ENCODE measurements at regions not wholly inside any gene's neighbourhood (a gene's known extent, or its start where the extent isn't known, plus 50 kb on each side); places are given as distances from the start of the nearest gene placed in this dataset.

DNA sequence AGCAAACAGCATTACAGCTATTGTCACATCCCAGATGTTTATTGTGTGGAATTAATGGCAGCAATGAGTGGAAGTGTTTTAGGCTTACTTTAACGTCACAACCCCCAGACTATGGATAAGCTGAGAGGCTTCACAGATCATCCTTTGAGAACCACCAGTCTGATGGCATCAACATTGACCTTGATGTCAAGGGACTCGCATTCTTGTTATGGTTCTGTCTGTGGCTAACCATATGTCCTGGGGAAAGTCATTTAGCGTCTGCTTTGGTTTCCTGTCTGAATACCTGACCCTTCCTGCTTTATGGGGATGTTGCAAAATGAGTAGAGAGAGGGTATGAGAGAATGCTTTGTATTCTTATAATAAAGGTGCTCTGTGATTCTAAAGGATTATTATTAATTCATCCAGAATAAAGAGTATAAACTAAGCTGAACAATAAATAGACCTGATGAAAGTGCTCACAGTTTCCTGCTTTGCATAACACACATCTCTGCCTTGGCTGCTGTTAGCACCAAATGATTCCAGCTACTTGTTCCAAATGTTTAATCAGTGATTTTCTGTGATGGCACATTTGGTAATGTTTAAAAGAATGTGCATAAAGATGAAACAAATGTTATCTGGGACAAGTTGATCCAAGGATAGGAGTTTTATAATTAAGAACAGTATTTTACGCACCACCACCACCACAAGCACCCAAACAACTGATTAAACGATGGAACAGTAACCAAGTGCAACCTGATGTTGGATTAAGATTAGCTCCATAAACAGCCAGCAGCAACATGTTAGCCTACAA lies 116.9 kb upstream of the LRIG3 start:
- Histone ChIP-seq H3K36me3 (replicated peaks) (no peaks in the 10 kb centered on the region), H3K27me3 (ENCODE audit: low read depth) (no peaks in the 10 kb centered on the region), H3K4me3 (no peak overlapping the region), H3K9me3 (no peaks in the 10 kb centered on the region), H3K4me1 (no peaks in the 10 kb centered on the region)
- in situ Hi-C loops (cut with MboI; ENCODE audit: low sequenced_read_pairs): no loop called here
- DNase-seq (ENCODE audit: low spot score in 2 of 2): no peak

DNA sequence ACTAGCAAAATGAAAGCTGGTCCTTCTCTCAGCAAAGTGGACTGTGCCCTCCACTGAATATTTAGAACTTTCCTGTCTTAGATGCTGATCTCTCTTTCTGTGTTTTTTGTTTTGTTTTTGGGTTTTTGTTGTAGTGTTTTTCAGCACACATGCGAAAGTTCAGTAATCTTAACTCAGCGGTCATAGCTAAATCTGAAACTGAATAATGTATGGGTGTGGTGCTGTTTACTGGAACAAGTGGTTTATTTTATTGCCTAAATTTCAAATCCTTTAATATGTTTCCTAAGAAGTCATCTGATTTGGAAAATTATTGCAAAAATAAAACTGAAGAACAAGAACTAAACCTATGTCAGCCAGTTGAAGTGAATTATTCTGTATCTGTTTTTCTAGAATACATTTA lies 116.0 kb upstream of the LRIG3 start:
- in situ Hi-C loops (cut with MboI; ENCODE audit: low sequenced_read_pairs): no loop called here
- no peaks in the 10 kb centered on the region for H3K4me1 ChIP-seq
- no peak for DNase-seq (ENCODE audit: low spot score in 2 of 2)
- no peaks in the 10 kb centered on the region for H3K27me3 ChIP-seq (ENCODE audit: low read depth)
- H3K9me3 ChIP-seq: no peaks in the 10 kb centered on the region
- no peaks in the 10 kb centered on the region for H3K36me3 ChIP-seq (replicated peaks)
- H3K4me3 ChIP-seq: no peak overlapping the region

DNA sequence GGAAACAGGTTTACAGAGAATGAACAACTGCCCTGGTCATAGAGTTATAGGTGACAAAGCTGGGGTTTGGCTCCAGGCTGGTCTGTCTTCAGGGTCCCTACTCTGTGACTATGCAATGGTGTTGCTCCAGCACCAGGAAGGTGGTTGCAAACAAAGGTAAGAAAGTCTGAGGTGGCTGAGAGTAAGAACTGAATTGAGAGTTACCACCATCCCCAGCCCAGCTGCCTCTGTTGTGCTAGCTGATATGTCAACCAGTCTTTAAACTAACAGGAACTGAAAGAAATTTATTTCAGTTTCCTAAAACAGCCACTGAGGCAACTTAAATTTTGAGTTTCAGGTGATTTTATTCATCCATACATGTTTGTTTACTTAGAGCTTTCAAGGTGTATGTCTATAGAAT lies 111.0 kb upstream of the LRIG3 start:
- no peak for DNase-seq (ENCODE audit: low spot score in 2 of 2)
- in situ Hi-C loops (cut with MboI; ENCODE audit: low sequenced_read_pairs): no loop called here
- Histone ChIP-seq H3K27me3 (ENCODE audit: low read depth) (no peaks in the 10 kb centered on the region), H3K9me3 (no peaks in the 10 kb centered on the region), H3K4me3 (no peak overlapping the region), H3K36me3 (replicated peaks) (no peaks in the 10 kb centered on the region), H3K4me1 (no peaks in the 10 kb centered on the region)

DNA sequence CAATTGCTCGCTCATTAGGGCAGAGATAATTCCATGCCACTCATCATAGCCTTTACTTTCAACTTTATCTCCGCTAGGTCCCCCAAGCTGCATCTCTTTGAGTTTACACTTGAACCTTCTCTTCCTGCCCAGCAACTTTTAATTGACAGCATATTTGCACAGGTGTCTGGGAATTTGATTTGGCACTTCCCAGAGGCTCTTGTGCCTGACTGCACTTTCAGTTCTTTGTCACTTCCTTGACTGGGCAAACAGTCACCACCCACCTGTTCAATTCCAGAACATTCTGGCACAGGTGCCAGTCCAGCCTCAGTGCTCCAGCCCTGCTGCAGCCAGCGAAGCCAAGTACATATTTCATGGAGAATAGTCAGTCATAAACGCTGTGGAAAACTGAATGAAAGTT lies 110.1 kb upstream of the LRIG3 start:
- Histone ChIP-seq H3K27me3 (ENCODE audit: low read depth) (no peaks in the 10 kb centered on the region), H3K4me1 (no peaks in the 10 kb centered on the region), H3K4me3 (no peak overlapping the region), H3K36me3 (replicated peaks) (no peaks in the 10 kb centered on the region), H3K9me3 (no peaks in the 10 kb centered on the region)
- in situ Hi-C loops (cut with MboI; ENCODE audit: low sequenced_read_pairs): no loop called here
- DNase-seq (ENCODE audit: low spot score in 2 of 2): no peak

DNA sequence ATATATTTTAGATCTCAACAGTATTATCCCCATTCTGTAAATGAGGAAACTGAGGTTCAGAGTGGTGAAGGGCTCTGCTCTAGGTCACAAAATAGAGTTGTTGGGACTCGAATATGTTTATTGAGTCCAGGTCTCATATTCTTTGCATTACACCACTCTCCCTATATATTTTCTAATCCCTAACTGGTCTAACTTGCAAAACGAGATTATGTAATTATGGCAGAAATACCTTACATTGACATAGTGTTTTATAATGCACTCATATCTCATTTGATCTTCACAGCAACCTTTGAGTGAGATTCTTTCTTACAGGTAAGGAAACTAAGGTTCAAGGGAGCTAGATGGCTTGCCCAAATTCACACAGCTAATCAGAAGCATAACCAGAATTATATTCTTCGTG lies 106.9 kb upstream of the LRIG3 start:
- Histone ChIP-seq H3K4me1 (no peaks in the 10 kb centered on the region), H3K4me3 (no peak overlapping the region), H3K36me3 (replicated peaks) (no peaks in the 10 kb centered on the region), H3K27me3 (ENCODE audit: low read depth) (no peaks in the 10 kb centered on the region), H3K9me3 (no peaks in the 10 kb centered on the region)
- in situ Hi-C loops (cut with MboI; ENCODE audit: low sequenced_read_pairs): no loop called here
- no peak for DNase-seq (ENCODE audit: low spot score in 2 of 2)

DNA sequence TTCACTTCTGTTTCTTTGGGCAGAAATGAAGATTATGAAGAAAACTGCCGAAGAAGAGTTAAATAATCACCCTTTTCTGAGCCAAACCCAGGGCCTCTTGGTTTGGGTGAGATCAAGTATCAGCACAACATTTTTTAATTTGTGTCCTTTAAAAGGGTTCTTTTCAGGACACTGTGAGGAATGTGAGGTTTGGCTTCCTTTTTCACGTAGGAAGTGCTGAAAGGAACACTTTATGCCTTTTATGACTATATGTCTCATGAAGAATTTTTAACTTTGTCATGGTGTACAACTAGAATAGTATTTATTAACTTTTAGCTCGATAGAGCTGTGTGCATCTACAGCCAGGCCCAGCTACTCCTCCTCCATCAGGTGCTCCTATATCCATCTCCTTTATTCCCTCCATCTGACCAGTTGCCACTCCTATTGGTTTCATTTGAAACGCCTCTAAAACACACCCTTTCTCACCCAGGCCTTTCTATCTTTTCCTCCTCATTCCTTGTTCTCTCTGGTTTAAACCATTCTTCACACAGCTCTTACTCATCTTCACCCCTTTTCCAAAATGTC lies 103.6 kb upstream of the LRIG3 start:
- Histone ChIP-seq H3K27me3 (ENCODE audit: low read depth) (no peaks in the 10 kb centered on the region), H3K4me1 (no peaks in the 10 kb centered on the region), H3K4me3 (no peak overlapping the region), H3K36me3 (replicated peaks) (no peaks in the 10 kb centered on the region), H3K9me3 (no peaks in the 10 kb centered on the region)
- in situ Hi-C loops (cut with MboI; ENCODE audit: low sequenced_read_pairs): no loop called here
- DNase-seq (ENCODE audit: low spot score in 2 of 2): no peak

DNA sequence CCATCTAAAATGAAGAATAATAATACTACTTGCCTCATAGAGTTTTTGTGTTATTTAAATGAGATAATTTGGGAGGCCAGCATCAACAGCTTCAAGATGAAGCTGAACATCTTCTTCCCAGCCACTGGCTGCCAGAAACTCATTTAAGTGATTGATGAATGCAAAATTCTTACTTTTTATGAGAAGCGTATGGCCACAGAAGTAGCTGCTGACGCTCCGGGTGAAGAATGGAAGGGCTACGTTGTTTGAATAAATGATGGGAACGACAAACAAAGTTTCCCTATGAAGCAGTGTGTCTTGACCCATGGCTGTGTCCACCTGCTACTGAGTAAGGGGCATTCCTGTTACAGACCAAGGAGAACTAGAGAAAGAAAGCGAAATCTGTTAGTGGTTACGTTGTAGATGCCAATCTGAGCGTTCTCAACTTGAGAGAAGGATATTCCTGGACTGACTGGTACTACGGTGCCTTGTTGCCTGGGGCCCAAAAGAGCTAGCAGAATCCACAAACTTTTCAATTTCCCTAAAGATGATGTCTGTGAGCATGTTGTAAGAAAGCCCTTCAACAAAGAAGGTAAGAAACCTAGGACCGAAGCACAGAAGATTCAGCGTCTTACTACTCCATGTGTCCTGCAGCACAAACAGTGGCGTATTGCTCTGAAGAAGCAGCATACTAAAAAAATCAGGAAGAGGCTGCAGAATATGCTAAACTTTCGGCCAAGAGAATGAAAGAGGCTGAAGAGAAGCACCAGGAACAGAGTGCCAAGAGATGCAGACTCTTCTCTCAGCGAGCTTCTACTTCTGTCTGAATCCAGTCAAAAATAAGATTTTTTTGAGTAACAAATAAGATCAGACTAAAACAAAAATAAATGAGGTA lies 100.0 kb upstream of the LRIG3 start:
- Histone ChIP-seq H3K9me3 (no peaks in the 10 kb centered on the region), H3K27me3 (ENCODE audit: low read depth) (no peaks in the 10 kb centered on the region), H3K4me1 (no peaks in the 10 kb centered on the region), H3K4me3 (no peak overlapping the region), H3K36me3 (replicated peaks) (no peaks in the 10 kb centered on the region)
- DNase-seq (ENCODE audit: low spot score in 2 of 2): no peak
- in situ Hi-C loops (cut with MboI; ENCODE audit: low sequenced_read_pairs): no loop called here

DNA sequence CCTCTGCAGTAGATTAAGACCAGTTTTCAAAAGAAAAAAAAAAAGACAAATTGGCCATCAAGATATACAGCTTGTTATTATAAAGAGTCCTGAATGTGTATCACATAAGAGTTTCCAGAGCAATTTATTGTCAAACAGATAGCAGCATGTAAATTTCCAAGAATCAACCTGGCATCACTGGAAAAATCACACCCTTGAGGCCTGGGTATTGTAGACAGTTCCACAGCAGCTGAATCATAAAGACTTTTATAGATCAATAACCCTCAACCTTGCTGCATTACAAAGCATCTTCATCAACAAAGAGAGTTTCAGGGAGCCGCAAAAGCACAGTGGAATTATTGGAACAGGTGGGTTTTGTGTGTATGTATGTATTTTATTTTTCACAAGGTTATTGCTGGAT lies 94.6 kb upstream of the LRIG3 start:
- Histone ChIP-seq H3K9me3 (no peaks in the 10 kb centered on the region), H3K4me1 (no peaks in the 10 kb centered on the region), H3K36me3 (replicated peaks) (no peaks in the 10 kb centered on the region), H3K4me3 (no peak overlapping the region), H3K27me3 (ENCODE audit: low read depth) (no peaks in the 10 kb centered on the region)
- in situ Hi-C loops (cut with MboI; ENCODE audit: low sequenced_read_pairs): no loop called here
- DNase-seq (ENCODE audit: low spot score in 2 of 2): no peak

DNA sequence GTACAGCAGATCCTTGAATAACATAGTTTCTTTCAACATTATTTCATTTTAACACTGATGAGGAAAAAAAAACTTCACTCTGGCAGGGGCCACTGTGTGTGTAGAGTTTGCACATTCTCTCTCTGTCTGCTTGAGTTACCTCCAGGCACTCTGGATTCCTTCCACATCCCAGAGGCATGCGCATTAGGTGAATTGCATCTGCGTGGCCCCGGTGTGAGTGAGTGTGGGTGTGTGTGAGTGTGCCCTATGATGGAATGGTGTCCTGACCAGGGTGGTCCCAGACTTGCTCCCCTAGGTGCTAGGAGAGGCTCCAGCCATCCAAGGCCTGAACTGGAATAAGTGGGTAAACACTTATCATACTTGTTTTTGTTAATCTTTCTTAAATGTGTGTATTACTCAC lies 90.6 kb upstream of the LRIG3 start:
- no peak for DNase-seq (ENCODE audit: low spot score in 2 of 2)
- Histone ChIP-seq H3K9me3 (no peaks in the 10 kb centered on the region), H3K4me1 (no peaks in the 10 kb centered on the region), H3K36me3 (replicated peaks) (no peaks in the 10 kb centered on the region), H3K4me3 (no peak overlapping the region), H3K27me3 (ENCODE audit: low read depth) (no peaks in the 10 kb centered on the region)
- in situ Hi-C loops (cut with MboI; ENCODE audit: low sequenced_read_pairs): no loop called here

DNA sequence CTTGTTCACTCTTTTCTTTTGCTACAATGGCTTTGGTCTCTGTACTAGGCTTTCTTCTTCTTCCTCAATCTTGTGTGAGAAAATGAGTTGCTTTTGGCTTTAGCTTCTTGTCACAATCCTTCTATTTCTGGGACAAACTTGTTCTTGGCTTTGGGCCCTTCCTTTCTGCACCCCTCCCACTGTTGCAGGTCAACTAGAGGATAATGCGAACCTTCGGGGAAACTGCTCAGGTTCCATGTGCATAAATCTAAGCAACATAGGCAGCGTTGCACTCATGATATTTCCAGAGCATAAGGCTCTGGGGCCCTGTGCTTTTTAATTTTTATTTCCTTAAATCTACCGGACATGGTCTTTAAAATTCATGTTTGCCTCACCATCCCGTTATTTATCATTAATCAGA lies 89.8 kb upstream of the LRIG3 start:
- Histone ChIP-seq H3K27me3 (ENCODE audit: low read depth) (no peaks in the 10 kb centered on the region), H3K36me3 (replicated peaks) (no peaks in the 10 kb centered on the region), H3K4me1 (no peaks in the 10 kb centered on the region), H3K4me3 (no peak overlapping the region), H3K9me3 (no peaks in the 10 kb centered on the region)
- DNase-seq (ENCODE audit: low spot score in 2 of 2): no peak
- in situ Hi-C loops (cut with MboI; ENCODE audit: low sequenced_read_pairs): no loop called here

DNA sequence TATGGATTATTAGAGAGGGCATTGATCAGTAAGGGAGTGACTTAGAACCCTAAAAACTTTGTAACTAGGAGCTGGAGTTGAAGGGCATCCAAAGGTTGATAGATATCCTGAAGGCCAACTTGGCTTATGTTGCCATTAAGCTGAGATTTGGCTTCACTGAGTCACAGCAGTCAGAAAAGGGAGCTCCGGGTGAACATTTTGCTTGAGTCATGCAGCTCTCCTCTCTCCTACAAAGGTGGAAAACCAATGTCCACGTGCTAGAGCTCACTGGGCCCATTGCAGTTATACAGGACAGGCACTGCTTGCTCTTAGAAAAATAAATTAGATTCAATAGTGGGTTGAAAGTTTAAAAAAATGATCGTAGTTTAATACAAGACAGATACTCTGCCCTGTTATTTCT lies 87.3 kb upstream of the LRIG3 start:
- in situ Hi-C loops (cut with MboI; ENCODE audit: low sequenced_read_pairs): no loop called here
- Histone ChIP-seq H3K27me3 (ENCODE audit: low read depth) (no peaks in the 10 kb centered on the region), H3K4me3 (no peak overlapping the region), H3K4me1 (no peaks in the 10 kb centered on the region), H3K36me3 (replicated peaks) (no peaks in the 10 kb centered on the region), H3K9me3 (no peaks in the 10 kb centered on the region)
- DNase-seq (ENCODE audit: low spot score in 2 of 2): no peak

DNA sequence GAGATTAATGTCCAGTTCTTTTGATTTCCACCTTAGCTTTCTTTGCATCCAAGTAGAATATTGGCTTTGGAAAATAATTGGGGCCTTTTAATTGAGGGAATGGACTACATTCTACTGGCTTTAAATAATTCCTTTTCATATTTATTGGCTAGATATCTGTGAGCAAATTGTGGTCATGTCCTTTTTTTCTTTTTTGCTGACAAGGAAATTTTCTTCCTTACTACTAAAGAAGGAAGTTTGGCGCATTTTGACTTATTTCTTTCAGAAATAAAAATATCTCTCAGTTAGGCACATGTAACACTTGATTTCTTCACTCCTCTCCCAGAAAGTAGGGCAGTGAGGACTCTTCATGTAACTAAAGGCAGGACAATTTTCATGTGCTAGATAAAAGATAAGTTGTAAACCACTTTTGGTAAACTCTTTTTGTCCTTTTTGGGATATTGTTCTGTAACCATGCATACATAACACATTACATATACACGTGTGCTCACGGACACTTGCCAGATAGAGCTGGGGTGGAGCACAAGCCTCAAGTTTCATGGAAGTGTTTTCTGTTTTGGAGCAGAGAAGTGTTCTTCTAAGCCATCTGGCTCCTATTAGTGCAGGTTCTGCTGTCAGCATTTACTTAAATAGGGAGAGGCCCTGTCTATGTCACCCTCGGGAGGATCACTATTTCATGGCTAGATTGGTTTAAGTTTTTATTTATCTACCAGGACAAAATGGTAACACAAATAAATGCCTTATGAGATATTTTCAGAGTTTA lies 85.1 kb upstream of the LRIG3 start:
- Histone ChIP-seq H3K27me3 (ENCODE audit: low read depth) (no peaks in the 10 kb centered on the region), H3K4me3 (no peak overlapping the region), H3K36me3 (replicated peaks) (no peaks in the 10 kb centered on the region), H3K9me3 (no peaks in the 10 kb centered on the region), H3K4me1 (no peaks in the 10 kb centered on the region)
- DNase-seq (ENCODE audit: low spot score in 2 of 2): no peak
- in situ Hi-C loops (cut with MboI; ENCODE audit: low sequenced_read_pairs): no loop called here

DNA sequence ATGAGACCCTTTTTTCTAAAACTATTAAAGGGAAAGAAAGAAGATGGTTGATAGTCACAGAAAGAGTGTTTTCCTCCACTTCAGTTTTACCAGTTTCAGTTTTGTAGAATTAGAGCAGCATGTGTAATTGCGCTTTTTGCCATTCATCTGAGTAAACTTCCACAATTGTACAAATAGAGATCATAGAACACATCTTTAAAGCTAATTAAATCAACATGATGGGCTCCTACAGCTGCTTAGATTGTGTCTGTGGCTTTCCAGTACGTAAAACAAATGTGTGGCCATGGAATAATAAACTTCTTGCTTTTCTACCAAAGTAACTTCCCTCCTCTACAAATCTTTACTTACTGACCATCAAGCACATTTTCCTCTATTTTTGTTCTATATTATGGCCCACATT lies 84.2 kb upstream of the LRIG3 start:
- H3K36me3 ChIP-seq (replicated peaks): no peaks in the 10 kb centered on the region
- no peak for DNase-seq (ENCODE audit: low spot score in 2 of 2)
- no peaks in the 10 kb centered on the region for H3K27me3 ChIP-seq (ENCODE audit: low read depth)
- H3K9me3 ChIP-seq: no peaks in the 10 kb centered on the region
- H3K4me1 ChIP-seq: no peaks in the 10 kb centered on the region
- no peak overlapping the region for H3K4me3 ChIP-seq
- in situ Hi-C loops (cut with MboI; ENCODE audit: low sequenced_read_pairs): no loop called here
